PC-3 (cell line): ENCODE measurements at regions not wholly inside any gene's neighbourhood (a gene's known extent, or its start where the extent isn't known, plus 50 kb on each side); places are given as distances from the start of the nearest gene placed in this dataset.

Experiments
- ATAC-seq: fragments of 200-7000 bp; cut with Tn5 transposase; 2 replicates; pipeline ENCODE4 v1.9.1; 2020; ENCODE audit warnings: mild to moderate bottlenecking, moderate library complexity
- BruUV-seq: library from RNA; stranded (reverse); fragments of 400-500 nt; replicated peaks from 2 replicates; lab custom pipeline; 2021; lab: Mats Ljungman, UMichigan
- CTCF ChIA-PET: fragments of 300-600 bp; sonication (Branson Sonifier 250); formaldehyde crosslinking; loops from one replicate; lab custom pipeline; 2022; ENCODE audit warnings: antibody characterized with exemption; lab: Charles Lee
- POLR2A ChIA-PET: fragments of 300-600 bp; sonication (Branson Sonifier 250); formaldehyde crosslinking; loops from one replicate; lab custom pipeline; 2022; ENCODE audit warnings: antibody characterized with exemption; ENCODE audit not compliant: unreplicated experiment; lab: Charles Lee
- DNase-seq: peaks from one replicate; pipeline ENCODE4 v3.0.0-alpha.2; 2015
- H2AFZ ChIP-seq: fragments of 300-600 bp; sonication (generic); 2 replicates; pipeline ENCODE4 v1.6.0; 2016; ENCODE audit warnings: antibody characterized with exemption, low read length
- H3F3A ChIP-seq: fragments of 300-600 bp; sonication (generic); one replicate; pipeline ENCODE4 v1.6.0; 2017; ENCODE audit warnings: antibody characterized with exemption, low read length, control low read depth, mild to moderate bottlenecking; ENCODE audit not compliant: unreplicated experiment
- H3K27ac ChIP-seq: fragments of 300-600 bp; sonication (generic); 2 replicates; pipeline ENCODE4 v1.5.1; 2016; ENCODE audit warnings: mild to moderate bottlenecking, low read length
- H3K27me3 ChIP-seq: fragments of 300-600 bp; sonication (generic); 2 replicates; pipeline ENCODE4 v1.6.1; 2016; ENCODE audit warnings: low read length, mixed read lengths
- H3K36me3 ChIP-seq: fragments of 300-600 bp; sonication (generic); 2 replicates; pipeline ENCODE4 v1.6.1; 2016; ENCODE audit warnings: low read depth, mixed run types, low read length, mixed read lengths
- H3K4me1 ChIP-seq: fragments of 300-600 bp; sonication (generic); 2 replicates; pipeline ENCODE4 v1.5.1; 2016; ENCODE audit warnings: low read length; ENCODE audit not compliant: insufficient read depth
- H3K4me2 ChIP-seq: fragments of 300-600 bp; sonication (generic); 2 replicates; pipeline ENCODE4 v1.6.0; 2016; ENCODE audit warnings: low read length
- H3K4me3 ChIP-seq: fragments of 300-600 bp; sonication (generic); 2 replicates; pipeline ENCODE4 v1.5.1; 2016; ENCODE audit warnings: mild to moderate bottlenecking, low read length, mixed read lengths
- H3K79me2 ChIP-seq: fragments of 300-600 bp; sonication (generic); 2 replicates; pipeline ENCODE4 v1.6.1; 2017; ENCODE audit warnings: low read length, mixed read lengths
- H3K9ac ChIP-seq: fragments of 300-600 bp; sonication (generic); 2 replicates; pipeline ENCODE4 v1.6.0; 2016; ENCODE audit warnings: mild to moderate bottlenecking, low read length
- H3K9me2 ChIP-seq: fragments of 300-600 bp; sonication (generic); replicated peaks from 2 replicates; pipeline ENCODE4 v1.6.1; 2016; ENCODE audit warnings: mixed run types, low read length, mixed read lengths
- H3K9me3 ChIP-seq: fragments of 300-600 bp; sonication (generic); 2 replicates; pipeline ENCODE4 v1.6.1; 2016; ENCODE audit warnings: low read length, mixed read lengths
- H4K20me1 ChIP-seq: fragments of 300-600 bp; sonication (generic); 2 replicates; pipeline ENCODE4 v1.6.1; 2016; ENCODE audit warnings: low read length, mixed read lengths
- CTCF ChIP-seq: fragments of 300-600 bp; sonication (generic); conservative IDR thresholded peaks from 2 replicates; pipeline ENCODE4 v1.5.1; 2017; ENCODE audit warnings: antibody characterized with exemption, low read depth, mild to moderate bottlenecking, low read length
- EZH2 ChIP-seq: fragments of 300-600 bp; sonication (generic); IDR thresholded peaks from one replicate; pipeline ENCODE4 v1.6.1; 2017; ENCODE audit warnings: antibody characterized with exemption, mild to moderate bottlenecking, low read length; ENCODE audit not compliant: unreplicated experiment
- EZH2phosphoT487 ChIP-seq: fragments of 300-600 bp; sonication (generic); IDR thresholded peaks from 2 replicates; pipeline ENCODE4 v1.6.1; 2018; ENCODE audit warnings: mild to moderate bottlenecking, antibody characterized with exemption, low read length, borderline replicate concordance
- intact Hi-C: fragments of 100-400 bp; cut with micrococcal nuclease; formaldehyde crosslinking; loops from 2 replicates; pipeline ENCODE4 v1.9.0; 2023

DNA sequence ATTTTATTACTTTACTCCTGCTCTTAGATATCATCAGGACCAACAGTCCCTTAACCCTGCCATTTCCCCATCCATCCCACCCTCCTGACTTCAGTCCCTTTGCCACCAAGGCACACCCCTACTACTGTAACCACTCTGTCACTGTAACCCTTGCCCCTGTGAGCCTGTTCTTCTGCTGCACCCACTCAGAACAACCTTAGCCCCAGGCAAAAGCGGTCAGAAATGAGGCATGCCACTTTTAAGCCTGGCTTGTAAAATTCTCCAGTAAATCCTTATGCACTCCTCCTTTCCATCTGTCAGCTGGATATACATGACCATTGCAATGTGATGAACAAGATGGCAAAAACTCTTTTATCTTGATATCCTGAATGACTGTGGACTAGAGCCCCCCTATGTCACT, 555.0 kb upstream of the PLXNA2 start:
- H3K79me2 ChIP-seq = no peaks in the 10 kb centered on the region
- no peaks in the 10 kb centered on the region for H3K36me3 ChIP-seq
- H3K27me3 ChIP-seq = no peaks in the 10 kb centered on the region
- no peak overlapping the region for H2AFZ ChIP-seq
- intact Hi-C loops = no loop called here
- no peaks in the 10 kb centered on the region for H4K20me1 ChIP-seq
- ChIA-PET CTCF (no interaction called here), POLR2A (no interaction called here)
- H3K4me3 ChIP-seq = no peak overlapping the region
- DNase-seq = peak; percentile 77
- peak overlapping the region; percentile 9; the same call in 1 of the 2 replicates for H3K4me2 ChIP-seq
- no TSS peak for BruUV-seq
- H3K9me3 ChIP-seq = no peaks in the 10 kb centered on the region
- H3K4me1 ChIP-seq = peaks cover 15% of the 10 kb centered on the region
- no peak overlapping the region for H3K9ac ChIP-seq
- H3K27ac ChIP-seq = no peak overlapping the region
- TF ChIP-seq CTCF (no peak), EZH2 (no peak), EZH2phosphoT487 (no peak)
- no peaks in the 10 kb centered on the region for H3F3A ChIP-seq
- no peaks in the 10 kb centered on the region for H3K9me2 ChIP-seq
- ATAC-seq = peak; percentile 92

DNA sequence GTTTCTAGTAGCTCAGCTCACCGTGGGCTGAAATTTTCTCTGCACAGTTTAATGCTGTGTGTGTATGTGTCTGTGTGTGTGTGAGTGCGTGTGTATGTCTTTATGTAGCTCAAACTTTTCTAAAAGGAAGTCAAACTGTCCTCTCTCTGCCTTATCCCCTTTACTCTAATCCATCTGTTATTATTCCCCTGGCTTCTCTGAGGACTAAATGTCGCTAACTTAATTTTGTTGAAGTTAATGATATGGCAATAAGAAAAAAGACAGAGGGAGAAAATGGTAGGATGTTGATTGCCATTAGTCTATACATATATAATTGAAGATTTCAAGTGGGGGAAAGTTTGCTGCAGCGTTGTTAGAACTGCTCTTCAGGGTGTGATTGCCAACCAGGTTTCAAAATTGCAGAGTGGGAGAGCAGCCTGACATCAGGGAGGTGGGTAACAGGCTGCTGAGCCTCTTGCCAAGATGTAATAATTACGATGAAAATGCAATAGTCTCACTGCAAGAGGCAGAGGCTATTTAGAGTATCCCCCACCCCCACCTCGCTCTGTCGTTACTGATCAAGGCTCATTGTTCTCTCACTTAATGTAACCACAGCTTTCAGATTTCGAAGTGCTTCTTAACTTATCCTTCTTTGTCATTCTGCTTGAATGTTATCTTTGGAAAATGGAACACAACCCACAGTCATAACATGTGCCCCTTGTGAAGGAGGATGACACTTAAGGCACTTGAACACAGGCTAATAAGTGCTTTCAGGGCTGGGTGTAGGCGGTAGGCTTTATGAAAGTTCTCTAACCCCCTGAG, 559.0 kb upstream of the PLXNA2 start:
- ATAC-seq (no peak), DNase-seq (no peak)
- Histone ChIP-seq H3K27me3 (no peaks in the 10 kb centered on the region), H3K4me2 (no peak overlapping the region), H3K4me3 (no peak overlapping the region), H3K79me2 (no peaks in the 10 kb centered on the region), H3K36me3 (no peaks in the 10 kb centered on the region), H3F3A (no peaks in the 10 kb centered on the region), H3K9me3 (no peaks in the 10 kb centered on the region), H3K9me2 (no peaks in the 10 kb centered on the region), H3K9ac (no peak overlapping the region), H3K4me1 (peaks cover 29% of the 10 kb centered on the region), H3K27ac (no peak overlapping the region), H4K20me1 (no peaks in the 10 kb centered on the region), H2AFZ (no peak overlapping the region)
- TF ChIP-seq EZH2 (no peak), CTCF (no peak), EZH2phosphoT487 (no peak)
- POLR2A ChIA-PET = no interaction called here
- intact Hi-C loops = no loop called here
- BruUV-seq = no TSS peak
- CTCF ChIA-PET = no interaction called here
